ENCODE measurements at regions not wholly inside any gene's neighbourhood (a gene's known extent, or its start where the extent isn't known, plus 50 kb on each side); places are given as distances from the start of the nearest gene placed in this dataset.

- no peak for DNase-seq
Measured at GRCh38 chr7:54964136-54964535, 54.7 kb upstream of the EGFR start.

- DNase-seq: no peak
Measured at GRCh38 chr7:54967377-54967776, 51.4 kb upstream of the EGFR start.

GRCh38 chr7:54968018-54968417 lies 50.8 kb upstream of the EGFR start:
- DNase-seq: no peak
